ENCODE measurements at regions not wholly inside any gene's neighbourhood (a gene's known extent, or its start where the extent isn't known, plus 50 kb on each side); places are given as distances from the start of the nearest gene placed in this dataset.

DNA sequence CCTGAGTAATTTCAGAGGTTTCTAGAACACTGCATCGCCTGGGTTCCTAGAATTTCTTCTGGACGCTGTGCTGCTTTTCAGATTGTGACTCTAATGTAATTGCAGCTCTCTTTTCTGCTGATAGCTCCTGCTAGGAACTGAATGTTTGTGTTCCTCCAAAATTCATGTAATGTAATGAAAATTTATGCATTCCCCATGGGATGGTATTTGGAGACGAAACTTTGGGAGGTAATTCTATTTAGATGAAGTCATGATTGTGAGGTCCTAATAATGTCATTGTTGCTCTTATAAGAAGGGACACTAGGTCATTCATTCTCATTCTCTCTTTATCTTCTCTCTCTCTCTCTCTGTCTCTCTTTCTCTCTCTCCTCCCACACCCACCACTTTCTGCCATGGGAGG is 223.9 kb upstream of the DOK6 start:
- DNase-seq (ENCODE audit: low spot score) (no peak), ATAC-seq (no peak)
- Mint-ChIP-seq H3K9me3 (peaks cover 16% of the 10 kb centered on the region), H3K27me3 (no peaks in the 10 kb centered on the region), H3K36me3 (no peaks in the 10 kb centered on the region), H3K4me1 (ENCODE audit: low read depth in 2 of 2) (no peaks in the 10 kb centered on the region), H3K27ac (no peak overlapping the region), H3K4me3 (no peak overlapping the region)

DNA sequence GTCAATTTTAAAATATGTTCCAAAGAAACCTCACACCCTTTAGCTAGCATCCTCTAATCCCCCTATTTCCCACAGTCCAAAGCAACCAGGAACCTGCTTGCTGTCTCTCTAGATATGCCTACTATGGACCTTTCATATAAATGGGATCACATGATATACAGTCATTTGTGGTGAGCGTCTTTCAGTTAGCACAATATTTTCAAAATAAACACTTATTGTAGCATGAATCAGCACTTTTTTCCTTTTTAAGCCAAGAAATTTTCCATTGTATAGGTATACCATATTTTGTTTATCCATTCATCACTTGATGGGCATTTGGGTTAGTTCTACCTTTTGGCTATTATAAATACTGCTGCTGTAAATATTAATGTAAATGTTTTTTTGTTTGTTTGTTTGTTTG is 223.0 kb upstream of the DOK6 start:
- Mint-ChIP-seq H3K27me3 (no peaks in the 10 kb centered on the region), H3K27ac (no peak overlapping the region), H3K36me3 (no peaks in the 10 kb centered on the region), H3K9me3 (peaks cover 13% of the 10 kb centered on the region), H3K4me1 (ENCODE audit: low read depth in 2 of 2) (no peaks in the 10 kb centered on the region), H3K4me3 (no peak overlapping the region)
- ATAC-seq (no peak), DNase-seq (ENCODE audit: low spot score) (no peak)

DNA sequence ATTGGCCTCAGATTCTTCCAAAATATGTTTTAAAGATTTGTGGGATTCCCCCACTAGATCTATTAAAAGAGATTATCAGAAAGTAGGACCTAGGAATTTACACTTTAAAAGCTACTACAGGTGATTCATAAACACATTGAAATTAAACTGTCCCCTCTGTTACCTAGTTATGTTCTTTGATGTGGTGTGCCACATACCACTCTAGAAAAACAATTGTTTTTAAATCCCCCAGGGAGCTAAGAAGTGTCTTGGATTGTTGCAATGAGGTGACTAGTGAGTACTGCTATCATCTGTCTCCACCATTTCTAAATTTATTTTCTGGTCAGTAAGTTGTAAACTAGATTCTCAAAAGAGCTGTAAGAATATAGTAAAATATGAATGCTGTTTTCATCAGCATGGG is 214.5 kb upstream of the DOK6 start:
- DNase-seq (ENCODE audit: low spot score) (no peak), ATAC-seq (no peak)
- no peaks in the 10 kb centered on the region for H3K9me3 Mint-ChIP-seq
- H3K36me3 Mint-ChIP-seq, result no peaks in the 10 kb centered on the region
- no peaks in the 10 kb centered on the region for H3K4me1 Mint-ChIP-seq (ENCODE audit: low read depth in 2 of 2)
- no peak overlapping the region for H3K27ac Mint-ChIP-seq
- H3K4me3 Mint-ChIP-seq, result no peak overlapping the region
- H3K27me3 Mint-ChIP-seq, result no peaks in the 10 kb centered on the region

DNA sequence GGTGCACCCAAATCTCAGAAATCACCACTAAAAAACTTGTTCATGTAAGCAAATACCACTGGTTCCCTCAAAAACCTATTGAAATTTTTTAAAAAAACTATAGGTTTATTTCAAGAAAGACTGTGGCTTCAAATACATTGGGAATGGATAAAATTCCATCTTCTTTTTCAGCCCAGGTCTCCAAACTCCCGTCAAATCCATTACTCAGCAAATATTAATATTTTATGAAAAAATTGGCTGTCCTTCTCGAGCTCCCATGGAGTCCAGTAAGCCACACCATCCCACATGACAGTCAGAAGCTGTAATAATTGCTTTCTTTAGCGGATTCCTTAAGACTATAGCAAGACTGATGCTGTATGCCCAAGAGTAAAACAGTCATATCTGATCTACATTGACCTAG is 204.4 kb upstream of the DOK6 start:
- H3K4me3 Mint-ChIP-seq, result no peak overlapping the region
- ATAC-seq (no peak), DNase-seq (ENCODE audit: low spot score) (no peak)
- no peaks in the 10 kb centered on the region for H3K9me3 Mint-ChIP-seq
- no peaks in the 10 kb centered on the region for H3K4me1 Mint-ChIP-seq (ENCODE audit: low read depth in 2 of 2)
- no peaks in the 10 kb centered on the region for H3K27me3 Mint-ChIP-seq
- H3K27ac Mint-ChIP-seq, result no peak overlapping the region
- H3K36me3 Mint-ChIP-seq, result no peaks in the 10 kb centered on the region

DNA sequence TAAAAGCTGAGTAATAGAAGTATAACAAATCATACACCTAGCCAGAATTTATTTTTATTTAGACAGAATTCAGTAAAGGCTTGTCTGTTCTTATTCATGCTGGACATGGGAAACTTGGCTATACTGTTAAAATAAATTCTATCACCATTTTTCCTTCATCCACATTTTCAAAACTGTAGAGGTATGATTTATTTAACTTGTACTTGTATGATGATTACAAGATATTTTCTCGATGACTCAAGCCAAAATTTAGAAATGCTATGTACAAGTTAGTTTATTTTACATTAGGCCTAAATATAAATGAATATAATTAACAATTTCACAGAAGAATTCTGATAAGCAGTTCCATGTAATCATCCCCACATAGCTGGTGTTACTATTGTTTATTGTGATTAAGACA is 194.8 kb upstream of the DOK6 start:
- DNase-seq (ENCODE audit: low spot score) (no peak), ATAC-seq (no peak)
- Mint-ChIP-seq H3K27ac (no peak overlapping the region), H3K9me3 (peaks cover 3% of the 10 kb centered on the region), H3K4me3 (no peak overlapping the region), H3K4me1 (ENCODE audit: low read depth in 2 of 2) (no peaks in the 10 kb centered on the region), H3K36me3 (no peaks in the 10 kb centered on the region), H3K27me3 (no peaks in the 10 kb centered on the region)

DNA sequence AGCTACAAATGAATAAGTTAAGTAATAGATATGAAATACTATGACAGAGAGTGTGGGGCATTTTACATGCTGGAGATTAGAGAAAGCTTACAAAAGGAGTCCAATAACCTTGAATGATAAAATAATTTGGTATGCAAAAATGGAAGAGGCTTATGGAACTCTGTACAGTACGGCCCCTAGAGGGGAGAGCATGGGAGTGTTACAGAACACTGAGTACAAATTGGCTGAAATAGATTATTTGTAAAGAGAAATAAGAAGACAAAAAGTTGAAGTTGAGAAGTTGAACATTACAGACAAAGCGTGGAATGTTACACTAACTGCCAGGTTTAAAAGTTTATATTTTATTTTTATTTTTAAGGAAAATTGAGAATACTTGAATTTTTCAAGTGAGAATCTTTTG is 192.1 kb upstream of the DOK6 start:
- no peak overlapping the region for H3K27ac Mint-ChIP-seq
- ATAC-seq, result no peak
- H3K4me1 Mint-ChIP-seq (ENCODE audit: low read depth in 2 of 2), result no peaks in the 10 kb centered on the region
- H3K9me3 Mint-ChIP-seq, result no peaks in the 10 kb centered on the region
- H3K27me3 Mint-ChIP-seq, result no peaks in the 10 kb centered on the region
- no peaks in the 10 kb centered on the region for H3K36me3 Mint-ChIP-seq
- no peak for DNase-seq (ENCODE audit: low spot score)
- H3K4me3 Mint-ChIP-seq, result no peak overlapping the region

DNA sequence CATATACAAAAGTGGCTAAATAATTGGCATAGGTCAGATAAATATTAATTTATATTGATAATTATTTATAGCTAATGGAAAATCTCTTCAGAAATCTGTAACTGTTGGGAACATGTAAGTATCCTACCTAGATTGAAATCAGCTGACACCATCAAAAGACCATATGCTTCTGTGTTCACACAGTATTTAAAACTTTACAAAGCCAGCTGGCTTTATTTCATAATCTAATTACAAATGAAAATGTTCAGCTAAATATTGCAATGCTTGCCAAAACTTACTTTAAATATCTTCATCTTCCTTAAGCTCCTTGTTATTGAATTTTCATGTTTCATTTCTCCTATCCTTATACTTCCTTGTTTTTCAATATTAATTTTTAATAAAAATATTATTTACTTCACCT is 190.9 kb upstream of the DOK6 start:
- H3K4me1 Mint-ChIP-seq (ENCODE audit: low read depth in 2 of 2), result no peaks in the 10 kb centered on the region
- H3K4me3 Mint-ChIP-seq, result no peak overlapping the region
- no peaks in the 10 kb centered on the region for H3K36me3 Mint-ChIP-seq
- DNase-seq (ENCODE audit: low spot score) (no peak), ATAC-seq (no peak)
- H3K9me3 Mint-ChIP-seq, result peaks cover 3% of the 10 kb centered on the region
- H3K27ac Mint-ChIP-seq, result no peak overlapping the region
- H3K27me3 Mint-ChIP-seq, result no peaks in the 10 kb centered on the region

DNA sequence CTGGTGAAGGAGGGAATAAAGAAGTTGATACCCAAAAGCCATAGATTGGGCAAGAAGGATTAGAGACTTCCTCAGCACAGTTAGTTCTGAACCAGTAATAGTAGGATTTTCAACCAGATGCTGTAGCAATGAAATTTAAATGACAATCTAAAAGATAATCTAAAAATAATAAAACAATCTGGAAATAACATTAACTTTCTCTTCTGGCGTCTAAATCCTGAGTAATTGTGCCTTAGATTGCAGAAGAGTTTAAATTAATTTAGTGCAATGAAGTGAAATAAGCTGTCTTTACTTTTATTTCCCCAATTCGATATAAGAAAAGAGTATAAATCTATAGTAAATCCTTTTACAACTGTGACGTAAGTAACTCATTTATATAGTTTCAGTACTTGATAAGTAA is 186.8 kb upstream of the DOK6 start:
- DNase-seq (ENCODE audit: low spot score) (no peak), ATAC-seq (no peak)
- Mint-ChIP-seq H3K36me3 (no peaks in the 10 kb centered on the region), H3K27me3 (no peaks in the 10 kb centered on the region), H3K4me1 (ENCODE audit: low read depth in 2 of 2) (no peaks in the 10 kb centered on the region), H3K9me3 (peaks cover 3% of the 10 kb centered on the region), H3K27ac (no peak overlapping the region), H3K4me3 (no peak overlapping the region)

DNA sequence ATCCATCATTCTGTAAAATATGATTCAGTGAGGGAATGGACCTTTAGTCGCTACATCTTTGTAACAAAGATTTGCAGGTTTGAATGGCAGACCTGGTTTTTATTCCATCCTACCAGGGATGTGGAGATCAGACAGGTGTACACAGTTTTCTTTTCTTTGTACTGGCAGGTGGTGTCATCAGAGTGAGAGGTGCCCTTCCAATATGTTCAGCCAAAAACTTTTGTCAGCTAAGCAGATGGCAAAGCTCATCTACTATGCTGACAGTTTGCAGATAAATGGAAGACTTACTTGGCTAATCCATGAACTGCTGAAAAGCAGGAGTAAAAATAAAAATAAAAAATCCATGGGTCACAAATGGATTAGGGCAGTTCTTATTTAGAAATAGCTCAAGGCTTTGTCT is 185.5 kb upstream of the DOK6 start:
- Mint-ChIP-seq H3K4me3 (no peak overlapping the region), H3K4me1 (ENCODE audit: low read depth in 2 of 2) (no peaks in the 10 kb centered on the region), H3K36me3 (no peaks in the 10 kb centered on the region), H3K9me3 (peaks cover 3% of the 10 kb centered on the region), H3K27ac (no peak overlapping the region), H3K27me3 (no peaks in the 10 kb centered on the region)
- no peak for DNase-seq (ENCODE audit: low spot score)
- no peak for ATAC-seq

DNA sequence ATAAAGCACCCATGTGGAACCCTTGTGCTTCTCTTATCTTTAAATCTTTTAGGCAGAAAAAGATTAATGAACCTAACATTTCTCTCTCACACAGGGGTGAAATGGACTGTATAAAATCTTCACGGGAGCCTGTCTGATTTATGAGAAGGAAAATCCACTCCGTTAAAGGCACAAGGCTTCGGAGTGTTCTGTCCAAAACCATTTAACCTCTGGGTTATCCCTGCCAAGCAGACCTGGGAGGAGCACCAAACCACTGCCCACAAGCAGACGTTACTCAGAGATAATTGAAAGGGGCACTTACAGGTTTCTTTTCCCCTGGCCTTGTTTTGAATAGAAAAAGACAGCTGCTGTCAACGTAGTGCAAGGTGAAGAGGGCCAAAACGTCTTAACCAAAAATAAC is 184.4 kb upstream of the DOK6 start:
- DNase-seq (ENCODE audit: low spot score) (no peak), ATAC-seq (no peak)
- H3K4me1 Mint-ChIP-seq (ENCODE audit: low read depth in 2 of 2), result no peaks in the 10 kb centered on the region
- H3K27me3 Mint-ChIP-seq, result no peaks in the 10 kb centered on the region
- no peaks in the 10 kb centered on the region for H3K36me3 Mint-ChIP-seq
- peaks cover 3% of the 10 kb centered on the region for H3K9me3 Mint-ChIP-seq
- no peak overlapping the region for H3K27ac Mint-ChIP-seq
- no peak overlapping the region for H3K4me3 Mint-ChIP-seq

DNA sequence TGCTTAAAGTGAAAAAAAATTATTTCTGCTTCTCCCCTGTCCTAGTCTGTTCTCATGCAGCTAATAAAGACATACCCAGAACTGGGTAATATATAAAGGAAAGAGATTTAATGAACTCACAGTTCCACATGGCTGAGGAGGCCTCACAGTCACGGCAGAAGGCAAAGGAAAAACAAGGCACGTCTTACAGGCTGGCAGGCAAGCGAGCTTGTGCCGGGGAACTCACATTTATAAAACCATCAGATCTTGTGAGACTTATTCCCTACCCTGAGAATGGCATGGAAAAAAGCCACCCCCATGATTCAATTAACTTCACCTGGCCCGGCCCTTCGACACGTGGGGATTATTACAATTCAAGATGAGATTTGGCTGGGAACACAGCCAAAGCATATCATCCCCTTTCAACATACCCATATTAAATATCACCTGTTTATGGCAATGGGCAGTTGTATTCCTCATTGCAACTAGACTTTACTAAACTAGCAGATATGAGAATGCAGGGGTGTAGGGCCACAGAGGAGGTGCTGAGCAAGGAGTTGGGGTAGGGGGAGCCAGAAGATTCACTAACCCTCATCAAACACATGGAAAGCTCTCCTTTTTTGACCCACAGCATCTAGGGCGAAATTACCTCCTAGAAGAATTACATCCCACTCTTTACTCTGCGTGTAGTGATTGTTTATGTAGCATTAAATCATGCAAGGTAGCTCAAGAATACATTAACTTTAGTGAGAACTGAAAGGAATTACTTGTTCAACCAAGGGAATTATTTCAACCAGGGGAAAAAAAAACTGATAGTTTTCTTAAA is 183.3 kb upstream of the DOK6 start:
- peaks cover 3% of the 10 kb centered on the region for H3K9me3 Mint-ChIP-seq
- H3K4me3 Mint-ChIP-seq, result no peak overlapping the region
- DNase-seq (ENCODE audit: low spot score), result no peak
- H3K36me3 Mint-ChIP-seq, result no peaks in the 10 kb centered on the region
- no peak for ATAC-seq
- H3K27ac Mint-ChIP-seq, result no peak overlapping the region
- H3K4me1 Mint-ChIP-seq (ENCODE audit: low read depth in 2 of 2), result no peaks in the 10 kb centered on the region
- H3K27me3 Mint-ChIP-seq, result no peaks in the 10 kb centered on the region

DNA sequence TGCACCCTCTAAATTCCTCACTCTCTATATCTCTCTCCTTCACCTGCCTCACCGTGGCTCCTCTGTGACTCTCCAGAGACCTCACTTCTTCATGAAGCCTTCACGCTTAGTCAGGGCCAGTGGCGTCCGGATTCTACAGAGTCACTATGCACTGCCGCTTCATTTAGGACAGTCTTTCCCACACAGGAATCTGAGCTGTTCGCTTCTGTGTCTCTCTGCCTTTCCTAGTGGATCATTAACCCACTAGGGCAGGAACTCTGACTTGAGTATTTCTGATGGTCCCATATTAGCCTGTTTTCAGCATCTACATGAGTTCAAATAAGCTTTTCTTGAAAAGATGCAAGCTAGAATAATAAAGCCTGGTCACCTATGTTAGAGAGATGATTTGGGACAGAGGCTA is 180.2 kb upstream of the DOK6 start:
- Mint-ChIP-seq H3K27me3 (no peaks in the 10 kb centered on the region), H3K4me3 (no peak overlapping the region), H3K27ac (no peak overlapping the region), H3K9me3 (no peaks in the 10 kb centered on the region), H3K36me3 (no peaks in the 10 kb centered on the region), H3K4me1 (ENCODE audit: low read depth in 2 of 2) (no peaks in the 10 kb centered on the region)
- no peak for DNase-seq (ENCODE audit: low spot score)
- ATAC-seq, result no peak

DNA sequence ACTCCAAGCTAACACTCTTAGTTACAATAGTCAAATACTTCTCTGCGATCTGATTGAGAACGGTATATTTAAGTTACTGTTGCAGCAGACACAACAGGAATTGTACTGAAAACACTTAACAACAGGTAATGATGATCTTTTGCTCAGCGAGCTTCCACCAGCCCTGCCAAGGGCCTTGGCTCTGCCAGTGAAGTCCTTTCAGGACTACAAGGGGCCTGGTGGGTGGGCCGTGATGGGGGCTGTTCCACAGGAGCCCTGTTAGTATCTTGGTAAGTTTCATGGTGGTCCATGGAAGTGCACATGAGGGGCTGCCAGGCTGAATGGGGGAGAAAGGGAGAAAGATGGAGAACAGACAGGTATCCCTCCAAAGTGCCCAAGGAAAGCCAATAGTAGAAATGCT is 178.6 kb upstream of the DOK6 start:
- no peaks in the 10 kb centered on the region for H3K9me3 Mint-ChIP-seq
- no peak overlapping the region for H3K4me3 Mint-ChIP-seq
- H3K27ac Mint-ChIP-seq, result no peak overlapping the region
- no peaks in the 10 kb centered on the region for H3K36me3 Mint-ChIP-seq
- H3K27me3 Mint-ChIP-seq, result no peaks in the 10 kb centered on the region
- no peak for ATAC-seq
- DNase-seq (ENCODE audit: low spot score), result no peak
- H3K4me1 Mint-ChIP-seq (ENCODE audit: low read depth in 2 of 2), result no peaks in the 10 kb centered on the region

DNA sequence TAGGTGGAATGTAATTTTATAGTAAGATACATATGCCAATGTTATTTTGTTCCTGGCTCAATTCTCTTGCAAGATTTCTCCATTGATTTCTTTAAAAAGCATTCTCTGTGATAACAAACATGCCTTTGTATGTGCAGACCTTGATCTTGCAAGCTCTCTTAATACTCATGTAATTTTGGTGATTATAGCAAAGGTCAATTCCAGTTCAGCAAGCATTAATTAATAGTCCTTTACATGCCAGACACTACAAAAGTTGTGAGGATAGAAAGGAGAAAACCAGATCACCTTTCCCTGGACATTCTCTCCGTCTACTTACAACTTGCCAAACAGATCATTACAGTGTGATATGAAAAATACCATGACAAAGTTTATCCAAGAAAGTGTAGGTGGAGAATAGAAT is 173.7 kb upstream of the DOK6 start:
- ATAC-seq (no peak), DNase-seq (ENCODE audit: low spot score) (no peak)
- Mint-ChIP-seq H3K9me3 (no peaks in the 10 kb centered on the region), H3K27me3 (no peaks in the 10 kb centered on the region), H3K36me3 (no peaks in the 10 kb centered on the region), H3K4me1 (ENCODE audit: low read depth in 2 of 2) (no peaks in the 10 kb centered on the region), H3K4me3 (no peak overlapping the region), H3K27ac (no peak overlapping the region)

DNA sequence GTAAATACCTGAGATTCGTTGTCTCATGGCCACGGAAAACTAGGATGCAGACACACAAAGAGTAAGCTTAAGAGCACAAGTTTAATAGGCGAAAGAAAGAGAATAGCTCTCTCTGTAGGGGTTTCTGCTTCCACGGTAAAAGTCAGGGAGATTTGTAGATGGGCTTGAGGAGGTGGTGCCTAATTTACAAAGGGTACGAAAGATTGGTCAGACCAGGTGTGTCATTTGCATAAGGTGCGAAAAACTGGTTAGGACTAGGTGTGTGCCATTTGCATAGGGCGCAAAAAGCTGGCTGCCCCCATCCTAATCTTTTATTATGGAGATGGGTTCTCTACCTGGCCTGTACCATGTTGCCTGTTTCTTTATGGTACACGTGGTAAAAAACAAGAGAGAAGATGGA is 170.5 kb upstream of the DOK6 start:
- no peak for ATAC-seq
- no peak overlapping the region for H3K4me3 Mint-ChIP-seq

More for the DNA sequence above, 170.5 kb upstream of the DOK6 start:
- Mint-ChIP-seq H3K36me3 (no peaks in the 10 kb centered on the region), H3K27ac (no peak overlapping the region), H3K4me1 (ENCODE audit: low read depth in 2 of 2) (no peaks in the 10 kb centered on the region), H3K9me3 (no peaks in the 10 kb centered on the region), H3K27me3 (no peaks in the 10 kb centered on the region)
- no peak for DNase-seq (ENCODE audit: low spot score)

Measured in natural killer cell treated with Interleukin-12 subunit alpha and Interleukin-12 subunit beta and Interleukin-15 and Interleukin-18, amount 100 ng/mL, for 72 hours (primary cell).